Neural progenitor cell (in vitro differentiated cells): ENCODE measurements at regions not wholly inside any gene's neighbourhood (a gene's known extent, or its start where the extent isn't known, plus 50 kb on each side); places are given as distances from the start of the nearest gene placed in this dataset.

Experiments used
- EZH2 ChIP-seq: fragments of 200-600 bp; sonication (generic); IDR thresholded peaks from 2 replicates; pipeline ENCODE4 v1.6.1; 2017; ENCODE audit warnings: antibody characterized with exemption, mild to moderate bottlenecking, moderate library complexity
- TF ChIP-seq, protein P1 (sequence below): fragments of 200-600 bp; sonication (generic); IDR thresholded peaks from 2 replicates; pipeline ENCODE4 v1.5.1; 2017; ENCODE audit warnings: antibody characterized with exemption, mild to moderate bottlenecking

DNA sequence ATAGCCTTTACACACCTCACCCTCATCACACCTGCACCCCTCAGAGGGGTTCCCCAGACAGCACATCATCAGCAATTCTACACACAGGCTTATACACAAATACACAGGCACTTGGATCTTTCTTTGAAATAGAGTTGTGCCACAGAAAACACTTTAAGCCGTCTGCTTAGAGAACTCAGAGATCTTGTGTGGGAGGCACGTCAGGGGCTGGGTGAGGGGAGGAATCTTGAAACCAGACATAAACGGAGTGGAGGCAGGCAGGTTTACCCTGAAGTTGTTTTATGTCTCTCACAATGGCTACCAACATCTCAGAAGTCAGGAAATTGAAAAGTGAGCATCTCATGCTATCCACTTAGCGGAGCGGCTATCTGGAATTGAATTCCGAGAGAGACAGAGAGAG lies 151.9 kb upstream of the GJB5 start:
- TF ChIP-seq, protein P1, sequence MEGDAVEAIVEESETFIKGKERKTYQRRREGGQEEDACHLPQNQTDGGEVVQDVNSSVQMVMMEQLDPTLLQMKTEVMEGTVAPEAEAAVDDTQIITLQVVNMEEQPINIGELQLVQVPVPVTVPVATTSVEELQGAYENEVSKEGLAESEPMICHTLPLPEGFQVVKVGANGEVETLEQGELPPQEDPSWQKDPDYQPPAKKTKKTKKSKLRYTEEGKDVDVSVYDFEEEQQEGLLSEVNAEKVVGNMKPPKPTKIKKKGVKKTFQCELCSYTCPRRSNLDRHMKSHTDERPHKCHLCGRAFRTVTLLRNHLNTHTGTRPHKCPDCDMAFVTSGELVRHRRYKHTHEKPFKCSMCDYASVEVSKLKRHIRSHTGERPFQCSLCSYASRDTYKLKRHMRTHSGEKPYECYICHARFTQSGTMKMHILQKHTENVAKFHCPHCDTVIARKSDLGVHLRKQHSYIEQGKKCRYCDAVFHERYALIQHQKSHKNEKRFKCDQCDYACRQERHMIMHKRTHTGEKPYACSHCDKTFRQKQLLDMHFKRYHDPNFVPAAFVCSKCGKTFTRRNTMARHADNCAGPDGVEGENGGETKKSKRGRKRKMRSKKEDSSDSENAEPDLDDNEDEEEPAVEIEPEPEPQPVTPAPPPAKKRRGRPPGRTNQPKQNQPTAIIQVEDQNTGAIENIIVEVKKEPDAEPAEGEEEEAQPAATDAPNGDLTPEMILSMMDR: no peak
- no peak for TF ChIP-seq EZH2
